Fibroblast of skin of right biceps (primary cell): ENCODE measurements at regions not wholly inside any gene's neighbourhood (a gene's known extent, or its start where the extent isn't known, plus 50 kb on each side); places are given as distances from the start of the nearest gene placed in this dataset.

Experiments
- DNase-seq: peaks from one replicate; pipeline ENCODE4 v3.0.0-alpha.2; 2013

DNA sequence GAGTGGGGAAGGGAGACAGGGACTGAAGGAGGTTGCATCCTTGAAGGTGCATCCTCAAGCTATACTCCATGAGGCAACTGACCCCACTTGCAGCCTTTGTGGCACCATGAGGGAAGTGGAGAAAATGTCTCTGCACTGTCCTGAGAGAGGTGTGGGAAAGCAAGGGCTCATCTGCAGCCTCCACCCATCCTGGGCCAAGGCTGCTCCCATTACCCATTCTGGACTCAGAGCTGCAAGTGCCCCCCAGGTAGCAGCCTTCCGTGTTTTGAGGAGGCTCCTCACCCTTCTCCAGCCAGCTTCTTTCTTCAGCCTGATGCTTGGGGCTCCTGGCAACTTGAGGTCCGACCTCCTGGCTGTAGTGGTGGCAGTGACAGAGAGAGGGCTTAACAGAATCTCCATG is 294.6 kb downstream of the CDH26 start:
- DNase-seq, result no peak

DNA sequence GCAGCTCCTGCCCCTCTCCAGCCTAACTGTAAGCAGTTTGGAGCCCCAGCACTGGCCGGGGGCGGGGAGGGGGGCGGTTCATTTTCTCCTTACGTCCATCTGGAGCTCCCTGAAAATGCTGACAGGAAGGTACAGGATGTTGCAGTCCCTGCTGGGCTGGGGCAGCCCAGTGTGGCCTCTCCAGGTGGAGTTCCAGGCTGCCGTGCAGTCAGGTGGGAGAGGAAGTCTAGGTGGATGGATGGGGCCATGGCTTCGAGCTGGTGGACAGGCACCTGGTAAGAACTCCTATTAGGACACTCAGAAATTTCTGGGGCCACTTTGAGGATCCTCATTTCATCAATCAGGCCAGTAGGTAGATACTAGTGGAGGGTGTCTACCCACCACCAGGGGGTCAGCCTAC is 295.2 kb downstream of the CDH26 start:
- no peak for DNase-seq

DNA sequence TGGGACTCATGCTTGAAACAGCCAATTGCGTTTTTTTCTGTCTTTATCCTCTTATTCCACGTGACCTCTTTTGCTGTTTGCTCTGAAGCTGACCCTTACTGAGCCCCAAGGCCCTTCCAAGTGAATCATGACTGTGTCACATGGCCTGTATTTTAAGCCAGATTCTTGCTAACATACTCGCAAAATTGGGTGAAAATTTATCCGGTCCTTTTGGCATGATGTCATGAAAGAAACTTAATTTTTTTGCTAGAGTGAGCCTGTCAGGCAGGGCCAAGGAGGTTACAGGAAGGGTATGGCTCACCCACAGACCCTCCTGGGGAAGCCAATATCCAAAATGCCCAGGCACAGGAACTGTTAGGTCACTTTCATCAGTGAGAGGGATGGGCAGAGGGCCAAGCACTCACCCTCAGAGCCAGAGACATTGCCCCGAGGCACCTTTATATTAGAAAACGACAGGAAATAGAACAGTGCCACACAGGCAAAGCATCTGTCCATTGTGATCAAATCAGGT is 296.7 kb downstream of the CDH26 start:
- peak; percentile 55 for DNase-seq

DNA sequence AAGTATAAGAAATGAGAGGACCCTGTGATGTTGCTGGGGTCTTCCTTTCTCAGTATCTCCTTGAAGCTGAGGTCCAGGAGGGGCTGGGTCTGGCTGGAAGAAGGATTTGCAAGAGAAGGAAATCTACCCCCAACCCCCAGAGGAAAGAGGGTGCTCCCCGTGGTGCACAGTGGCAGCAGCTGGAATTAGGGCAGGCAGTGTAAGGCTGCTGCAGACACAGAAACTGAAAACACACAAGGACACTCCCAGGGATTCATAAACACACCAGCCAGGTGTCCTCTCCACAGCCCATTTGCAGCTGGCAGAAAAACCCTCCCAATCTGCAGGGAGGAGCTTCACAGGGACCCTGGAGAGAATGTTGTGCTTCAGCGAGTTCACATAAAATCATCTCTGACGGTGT is 297.2 kb downstream of the CDH26 start:
- DNase-seq, result no peak

DNA sequence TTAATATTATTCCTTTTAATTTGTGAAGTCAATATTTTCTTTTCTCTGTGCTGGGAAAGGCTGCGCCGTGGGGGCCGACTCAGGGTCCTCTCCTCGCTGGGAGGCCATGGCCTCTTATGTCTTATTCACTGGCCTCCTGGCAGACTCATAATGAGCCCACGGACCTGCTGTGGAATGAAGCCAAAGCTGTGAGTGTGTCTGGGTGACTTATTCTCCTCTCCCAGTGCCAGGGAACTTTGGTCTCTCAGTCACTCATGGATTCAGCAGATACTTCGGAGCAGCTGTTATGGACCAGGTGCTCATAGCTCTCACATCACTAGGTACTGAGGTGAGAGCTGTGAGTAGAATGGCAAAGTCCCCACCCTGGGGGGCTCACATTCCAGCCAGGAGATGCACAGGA is 297.6 kb downstream of the CDH26 start:
- no peak for DNase-seq

DNA sequence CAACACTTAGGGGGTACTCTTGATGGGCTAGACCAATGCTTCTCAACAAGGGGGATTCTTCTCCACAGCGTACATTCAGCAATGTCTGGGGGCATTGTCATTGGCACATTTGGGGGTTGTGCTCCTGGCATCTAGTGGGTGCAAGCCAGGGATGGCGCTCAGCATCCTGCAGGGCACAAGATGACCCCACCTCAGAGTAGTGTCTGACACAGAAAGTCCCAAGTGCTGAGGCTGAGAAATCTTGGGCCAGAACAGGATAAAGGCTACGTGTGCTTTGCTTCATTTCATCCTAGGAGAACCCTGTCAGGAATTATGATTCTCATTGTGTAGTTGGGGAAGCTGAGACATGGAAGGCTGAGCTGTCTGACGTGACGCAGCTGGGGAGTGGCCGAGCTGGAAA is 298.6 kb downstream of the CDH26 start:
- DNase-seq, result no peak

DNA sequence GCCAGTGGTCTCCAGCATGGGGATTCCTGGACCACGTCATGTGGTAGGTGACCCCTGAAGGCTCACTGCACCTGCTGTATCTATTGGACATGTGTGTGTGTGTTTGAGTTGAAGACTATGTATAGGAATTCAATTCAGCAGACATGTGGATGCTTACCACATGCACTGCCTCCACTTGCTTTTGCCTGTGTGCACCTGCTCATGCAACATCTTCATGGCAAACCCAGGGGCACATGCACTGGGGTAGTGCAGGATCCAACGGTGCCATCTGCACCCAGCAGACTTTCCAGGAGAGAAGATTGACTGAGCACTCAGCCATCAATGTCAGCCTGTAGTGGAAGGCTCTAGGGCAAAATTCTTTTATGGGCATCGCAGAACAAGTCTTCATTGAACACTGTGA is 299.4 kb downstream of the CDH26 start:
- DNase-seq, result no peak

DNA sequence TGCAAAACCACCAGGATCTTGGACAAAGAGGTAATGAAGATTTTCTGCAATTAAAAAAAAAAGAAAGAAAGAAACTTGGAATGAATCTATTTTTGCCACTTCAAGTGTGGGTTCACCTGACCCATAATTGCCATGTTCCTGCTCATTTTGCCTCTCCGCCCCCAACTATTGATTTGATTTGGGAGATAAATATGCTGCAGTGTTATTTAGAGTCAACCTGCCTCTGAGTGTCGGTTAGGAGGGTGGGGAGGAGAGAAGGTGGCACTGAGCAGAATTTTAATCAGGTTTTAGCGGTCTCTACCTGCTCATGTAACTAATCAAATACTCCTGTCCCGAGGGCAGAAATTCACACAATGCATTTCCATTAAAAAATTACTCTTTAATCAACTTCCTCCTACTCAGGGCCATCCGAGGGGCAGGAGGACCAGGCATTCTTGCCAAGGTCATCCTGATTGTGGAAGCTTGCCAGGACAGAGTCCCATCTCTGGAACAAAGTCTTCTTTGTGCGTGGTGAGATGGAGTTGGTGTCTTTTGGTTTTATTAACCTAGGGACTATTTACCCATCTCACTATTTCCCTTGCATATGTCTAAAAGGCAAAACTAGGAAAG is 300.1 kb downstream of the CDH26 start:
- no peak for DNase-seq

DNA sequence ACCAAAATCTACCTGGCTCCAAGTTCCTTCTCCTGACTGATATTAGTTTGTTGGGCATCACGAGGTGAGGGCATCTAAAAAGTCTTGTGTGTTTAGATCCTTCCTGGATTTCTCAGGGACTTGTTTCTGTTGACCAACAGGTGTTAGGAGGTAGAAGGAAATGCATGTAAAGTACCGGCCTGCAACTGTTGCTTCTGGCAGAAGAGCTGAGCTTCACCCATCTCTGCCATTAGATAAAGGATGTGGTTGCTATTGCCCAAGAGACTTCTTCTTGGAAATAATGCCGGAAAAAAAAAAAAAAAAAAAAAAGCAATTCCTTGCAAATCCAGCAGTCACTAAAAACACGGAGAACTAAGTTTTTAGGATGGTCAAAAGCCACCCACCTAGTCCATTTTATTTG is 303.1 kb downstream of the CDH26 start:
- no peak for DNase-seq

DNA sequence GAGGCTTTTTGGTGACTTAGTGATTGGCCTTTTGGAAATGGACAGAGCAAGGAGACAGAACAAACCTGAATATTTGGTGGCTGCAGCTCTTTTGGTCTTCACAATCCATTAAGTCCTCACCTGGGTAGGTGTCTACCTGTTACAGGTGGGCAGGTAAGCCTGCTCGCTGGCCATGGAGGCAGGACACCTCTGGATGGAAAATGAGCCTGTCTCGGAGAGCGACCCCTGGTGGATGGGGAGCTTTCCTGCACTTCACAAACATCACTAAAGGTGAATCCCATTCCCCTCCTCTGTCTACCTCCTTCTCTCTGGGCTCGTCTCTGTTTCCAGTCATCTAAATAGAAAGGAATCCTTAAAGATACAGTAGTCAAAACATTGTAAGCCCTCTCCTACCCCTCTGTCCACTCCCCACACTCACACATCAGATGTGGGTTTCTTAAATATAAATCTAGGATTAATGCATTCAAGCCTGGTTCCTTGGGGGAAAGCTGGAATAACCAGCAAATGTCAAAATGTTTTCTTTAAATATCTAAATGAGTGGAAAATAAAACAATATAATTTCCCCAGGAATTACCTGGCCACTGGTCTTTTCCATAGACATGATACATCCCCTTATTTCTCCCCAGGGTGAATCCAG is 304.9 kb downstream of the CDH26 start:
- DNase-seq, result peak; percentile 23

DNA sequence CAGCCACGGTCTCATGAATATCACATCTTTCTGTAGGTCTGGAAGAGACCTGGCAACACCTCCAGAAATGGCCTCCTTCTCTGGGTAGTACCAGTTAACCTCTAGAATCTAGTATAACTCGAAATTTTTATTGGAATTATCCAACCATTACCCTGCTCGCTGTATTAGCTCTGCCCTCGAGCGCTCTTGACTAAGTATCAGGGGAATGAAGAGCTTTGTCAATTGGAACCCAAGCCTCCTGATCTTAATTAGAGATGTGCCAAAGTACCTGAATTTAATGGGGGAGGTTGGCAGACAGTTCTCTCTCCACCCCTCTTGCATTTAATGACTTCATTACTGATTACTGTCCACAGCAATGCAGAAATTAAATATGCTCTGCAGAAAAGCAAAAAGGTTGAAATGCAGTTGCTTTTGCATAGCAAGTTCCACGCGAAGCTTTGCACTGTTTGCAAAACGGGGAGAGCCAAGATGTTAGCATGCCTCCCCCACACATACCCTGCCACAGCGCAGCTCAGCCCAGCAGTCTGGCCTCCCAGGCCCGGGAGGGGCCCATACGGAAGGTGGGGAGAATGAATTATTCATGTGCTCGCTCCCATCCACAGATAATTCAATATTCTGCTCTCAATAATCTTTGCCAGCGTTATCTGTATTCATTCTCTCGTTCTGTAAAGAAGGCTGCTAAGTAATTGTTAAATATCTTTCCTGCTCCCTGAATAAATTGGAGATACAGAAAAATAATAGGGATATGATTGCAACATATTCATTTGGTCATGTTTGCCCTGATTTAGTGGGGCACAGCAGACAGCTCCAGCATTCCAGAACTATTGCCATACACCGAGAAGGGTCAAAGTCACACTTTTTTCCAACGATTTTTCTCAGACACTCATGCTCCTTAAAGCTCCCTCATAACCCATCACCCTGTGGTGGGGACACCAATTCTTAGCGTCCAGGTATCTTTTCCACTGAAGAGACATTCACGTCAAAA is 305.8 kb downstream of the CDH26 start:
- DNase-seq, result no peak

DNA sequence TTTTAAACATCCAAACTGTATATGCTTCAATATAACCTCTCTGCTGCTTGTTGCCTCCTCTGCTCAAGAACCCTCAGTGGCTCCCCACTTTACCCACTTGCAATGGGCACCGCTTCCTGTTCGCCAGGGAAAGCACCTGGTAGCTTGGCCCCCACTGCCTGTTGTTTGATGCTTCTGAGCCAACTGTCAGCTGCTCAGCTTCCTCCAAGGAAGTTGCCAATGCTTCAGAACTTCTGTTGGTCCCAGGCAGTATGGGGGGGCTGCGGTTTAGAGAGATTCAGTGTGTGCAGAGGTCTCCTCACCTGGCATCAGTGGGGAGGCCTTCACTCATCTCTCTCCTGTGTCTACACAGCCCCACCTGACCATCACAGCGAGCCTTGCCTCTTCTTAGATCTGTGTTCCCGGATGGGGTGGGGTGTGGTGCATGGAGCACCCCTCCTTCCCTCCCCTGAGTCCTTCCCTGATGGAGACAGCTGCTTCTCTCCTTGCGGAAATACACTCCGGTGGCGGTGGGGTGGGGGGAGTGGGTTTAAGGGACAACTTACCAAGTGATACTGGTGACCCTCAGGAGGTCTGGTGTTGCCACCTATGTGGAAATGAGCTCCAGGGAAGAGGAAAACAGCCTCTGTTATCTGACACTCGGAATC is 308.1 kb downstream of the CDH26 start:
- no peak for DNase-seq

DNA sequence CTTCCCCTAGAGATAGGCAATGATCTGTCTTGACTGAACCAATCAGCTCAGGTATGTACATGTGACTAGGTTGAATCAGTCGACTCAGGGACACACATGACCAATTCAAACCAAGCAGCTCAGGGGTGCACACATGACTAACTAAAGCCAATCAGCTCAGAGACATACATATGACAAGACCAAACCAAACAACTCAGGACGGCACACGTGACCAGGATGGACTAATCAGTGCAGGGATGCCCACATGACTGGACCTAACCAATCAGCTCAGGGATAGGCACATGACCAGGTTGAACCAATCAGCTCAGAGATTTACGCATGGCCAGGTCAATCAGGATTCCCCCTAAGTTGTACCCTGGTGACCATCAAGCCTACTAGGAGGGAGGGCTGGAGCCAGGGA is 310.3 kb downstream of the CDH26 start:
- DNase-seq, result no peak

DNA sequence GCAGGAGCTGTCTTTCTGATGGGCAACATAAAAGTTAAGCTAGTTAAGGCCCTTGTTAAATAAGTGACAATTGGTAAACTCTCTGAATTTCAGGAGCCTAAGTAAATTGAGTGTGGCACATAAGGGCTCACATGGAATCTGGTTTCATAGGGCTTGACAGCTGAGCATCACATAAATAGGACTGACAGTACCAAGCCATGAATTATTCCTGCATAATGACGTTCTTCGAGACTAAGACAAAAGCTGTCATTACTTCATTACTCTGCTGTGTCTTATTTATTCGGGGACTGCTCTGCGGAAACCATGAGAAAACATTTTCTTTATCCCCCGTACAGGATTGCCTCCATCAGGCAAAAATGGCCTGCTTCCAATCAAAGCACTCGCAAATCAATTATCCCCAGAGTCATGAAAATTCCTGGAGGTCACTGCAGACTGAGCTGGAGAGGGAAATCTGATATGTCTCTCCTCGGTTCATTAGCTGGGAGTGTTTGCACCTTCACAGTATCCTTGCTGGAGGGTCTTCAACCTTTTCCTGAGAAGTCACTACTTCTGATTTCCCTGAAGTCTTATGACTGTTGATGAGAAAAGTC is 311.4 kb downstream of the CDH26 start:
- DNase-seq, result peak; percentile 34

DNA sequence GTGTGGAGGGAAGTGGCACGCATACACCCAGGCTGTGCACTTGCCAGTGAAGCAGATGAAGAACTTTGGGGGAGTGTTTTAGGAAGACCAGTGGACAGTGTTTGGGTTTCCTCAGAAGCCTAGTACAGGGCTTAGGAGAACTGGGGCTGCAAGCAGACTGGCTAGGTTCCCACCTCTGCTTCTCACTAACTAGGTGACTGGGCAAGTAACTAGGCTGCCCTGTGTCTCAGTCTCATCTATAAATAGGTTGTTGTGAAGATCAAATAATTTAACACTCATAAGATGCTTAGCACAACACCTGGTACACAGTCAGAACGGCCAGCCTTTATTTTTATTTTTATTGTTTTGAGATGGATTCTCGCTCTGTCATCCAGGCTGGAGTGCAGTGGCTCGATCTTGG is 312.1 kb downstream of the CDH26 start:
- no peak for DNase-seq

DNA sequence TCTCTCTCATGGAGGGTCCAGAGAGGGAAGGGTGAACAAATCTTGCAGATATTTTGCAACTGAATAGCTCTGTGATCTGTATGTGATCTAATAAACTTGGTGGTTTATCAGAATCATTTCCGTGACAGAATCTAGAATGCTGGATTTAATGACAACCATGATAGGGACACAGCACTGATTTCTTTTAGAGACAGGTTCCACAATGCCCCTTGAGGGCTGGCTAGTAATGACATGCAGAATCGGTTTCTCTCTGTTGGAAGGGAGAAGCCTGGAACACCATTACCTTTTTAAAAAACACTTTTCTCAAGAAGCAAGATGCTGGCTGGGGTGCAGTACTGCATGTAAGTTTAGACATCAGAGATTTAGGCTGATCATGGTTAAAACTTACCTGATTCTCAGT is 313.4 kb downstream of the CDH26 start:
- DNase-seq, result peak; percentile 7

DNA sequence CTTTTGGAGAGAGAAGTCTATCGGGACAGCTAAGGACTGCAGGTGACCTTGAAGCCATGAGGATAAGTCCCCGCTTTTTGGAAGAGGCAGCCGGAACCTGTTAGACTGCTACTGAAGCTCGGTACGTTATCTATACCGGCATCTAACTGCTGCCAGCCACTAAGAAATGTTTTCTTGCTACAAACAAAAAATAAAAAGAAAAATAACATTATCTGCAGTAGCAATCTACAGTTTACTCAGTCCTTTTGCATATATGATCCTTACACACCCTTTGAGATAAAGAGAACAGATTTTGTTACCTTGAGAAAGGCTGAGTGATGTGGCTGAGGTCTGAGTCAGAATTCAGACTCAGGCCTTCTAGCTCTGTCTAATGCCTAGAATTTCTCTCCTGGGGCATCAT is 314.6 kb downstream of the CDH26 start:
- no peak for DNase-seq

DNA sequence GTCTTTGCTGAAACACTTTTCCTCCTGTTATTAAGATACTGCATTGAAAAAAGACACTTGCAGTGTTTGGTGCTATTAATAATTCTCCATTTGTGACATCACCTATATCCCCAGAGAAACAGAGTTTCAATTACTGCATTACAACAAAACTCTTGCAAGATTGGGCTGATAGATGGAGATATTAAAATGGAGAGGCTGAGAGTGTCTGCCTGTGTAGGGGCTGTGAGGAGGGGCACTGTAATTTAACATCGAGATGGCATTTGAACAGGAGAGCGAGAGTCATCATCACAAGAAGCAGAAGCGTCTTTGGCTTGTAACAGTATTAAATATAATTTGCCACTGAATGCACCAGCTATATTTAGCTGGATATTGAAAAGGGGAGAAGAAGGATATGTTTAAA is 316.5 kb downstream of the CDH26 start:
- DNase-seq, result no peak

DNA sequence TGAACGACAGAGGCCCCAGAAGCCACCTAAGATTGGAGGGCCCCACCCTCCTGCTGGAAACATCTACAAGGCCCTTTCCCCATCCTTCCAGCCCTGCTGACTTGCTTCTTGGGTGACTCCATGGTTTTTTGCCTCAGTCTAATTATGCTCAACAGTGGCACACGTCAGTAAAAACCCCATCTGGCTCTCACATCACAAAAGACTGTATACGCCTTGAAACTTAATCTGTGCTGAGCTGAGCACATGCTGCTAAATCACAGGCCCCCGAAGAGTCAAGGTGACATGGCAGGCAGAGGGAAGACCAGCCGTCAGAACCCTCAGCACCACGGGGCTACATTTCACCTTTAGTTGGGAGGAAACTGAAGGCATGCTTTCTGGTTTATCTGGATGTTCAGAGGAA is 323.1 kb downstream of the CDH26 start:
- no peak for DNase-seq

DNA sequence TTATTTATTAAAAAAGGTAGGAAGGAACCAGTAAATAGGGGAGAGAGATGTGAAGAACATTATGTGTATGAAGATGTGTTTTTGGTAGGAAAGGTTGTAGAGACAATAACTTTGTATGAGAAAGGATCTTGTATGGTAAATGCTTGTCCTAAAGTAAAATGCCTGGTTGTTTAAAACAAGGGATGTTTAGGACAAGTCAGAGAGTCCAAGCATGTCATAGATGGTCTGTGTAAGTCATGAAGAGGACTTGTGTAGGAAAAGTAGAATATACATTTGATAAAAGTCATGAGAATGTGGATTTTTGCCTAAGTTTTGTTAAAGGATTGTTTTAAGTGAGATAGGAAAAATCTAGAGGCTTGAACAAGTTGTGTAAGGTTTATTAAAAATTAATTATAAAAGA is 325.1 kb downstream of the CDH26 start:
- peak; percentile 6 for DNase-seq

DNA sequence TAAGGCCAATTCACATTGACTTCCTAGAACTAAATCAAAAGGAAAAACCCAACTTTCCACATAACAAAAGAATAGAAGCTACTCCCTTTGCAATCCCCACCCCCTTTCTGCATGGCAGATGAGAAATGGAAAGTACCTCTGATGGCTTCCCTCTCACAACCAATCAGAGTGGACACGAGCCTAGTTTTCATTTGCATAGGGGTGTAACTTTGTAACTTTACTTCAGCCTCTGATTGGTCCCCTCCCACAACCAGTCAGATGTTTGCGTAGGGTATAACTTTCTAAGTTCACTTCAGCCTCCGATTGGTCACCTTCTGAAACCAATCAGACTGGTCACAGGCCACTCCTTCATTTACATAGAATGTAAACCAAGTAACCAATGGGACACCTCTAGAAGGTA is 328.5 kb downstream of the CDH26 start:
- no peak for DNase-seq

DNA sequence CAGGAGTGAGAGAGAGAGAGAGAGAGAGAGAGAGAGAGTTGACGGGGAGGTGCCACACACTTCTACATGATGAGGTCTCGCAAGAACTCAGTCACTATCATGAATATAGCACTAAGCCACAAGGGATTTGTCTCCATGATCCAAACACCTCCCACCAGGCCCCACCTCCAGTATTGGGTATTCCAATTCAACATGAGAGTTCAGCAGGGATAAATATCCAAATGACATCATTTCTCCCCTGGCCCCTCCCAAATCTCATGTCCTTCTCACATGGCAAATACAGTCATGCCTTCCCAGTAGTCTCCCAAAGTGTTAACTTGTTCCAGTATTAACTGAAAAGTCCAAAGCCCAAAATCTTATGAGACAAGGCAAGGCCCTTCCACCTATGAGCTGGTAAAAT is 330.7 kb downstream of the CDH26 start:
- no peak for DNase-seq

DNA sequence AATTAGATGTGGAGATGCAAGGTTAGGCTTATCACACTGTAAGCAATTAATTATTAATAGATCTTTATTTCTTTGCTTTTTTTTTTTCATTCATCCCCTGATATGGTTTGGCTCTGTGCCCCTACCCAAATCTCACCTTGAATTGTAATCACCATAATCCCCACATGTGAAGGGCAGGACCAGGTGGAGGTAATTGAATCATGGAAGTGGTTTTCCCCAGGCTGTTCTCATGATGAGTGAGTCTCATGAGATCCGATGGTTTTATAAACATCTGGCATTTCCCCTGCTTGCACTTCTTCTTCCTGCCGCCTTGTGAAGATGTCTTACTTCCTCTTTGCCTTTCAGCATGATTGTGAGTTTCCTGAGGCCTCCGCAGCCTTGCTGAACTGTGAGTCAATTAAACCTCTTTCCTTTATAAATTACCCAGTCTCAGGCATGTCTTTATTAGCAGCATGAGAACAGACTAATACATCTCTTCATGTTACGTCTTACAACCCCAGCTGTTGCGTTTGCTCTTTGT is 333.8 kb downstream of the CDH26 start:
- no peak for DNase-seq
